HG03442 (cell line): ENCODE measurements at regions not wholly inside any gene's neighbourhood (a gene's known extent, or its start where the extent isn't known, plus 50 kb on each side); places are given as distances from the start of the nearest gene placed in this dataset.

Source experiments
- ATAC-seq: cut with Tn5 transposase; IDR thresholded peaks from one replicate; pipeline ENCODE4 v1.9.1; 2021; ENCODE audit warnings: mild to moderate bottlenecking, moderate library complexity; ENCODE audit not compliant: unreplicated experiment

- no peak for ATAC-seq
Measured at GRCh38 chr10:131646551-131647525, 254.0 kb upstream of the PPP2R2D start.

DNA sequence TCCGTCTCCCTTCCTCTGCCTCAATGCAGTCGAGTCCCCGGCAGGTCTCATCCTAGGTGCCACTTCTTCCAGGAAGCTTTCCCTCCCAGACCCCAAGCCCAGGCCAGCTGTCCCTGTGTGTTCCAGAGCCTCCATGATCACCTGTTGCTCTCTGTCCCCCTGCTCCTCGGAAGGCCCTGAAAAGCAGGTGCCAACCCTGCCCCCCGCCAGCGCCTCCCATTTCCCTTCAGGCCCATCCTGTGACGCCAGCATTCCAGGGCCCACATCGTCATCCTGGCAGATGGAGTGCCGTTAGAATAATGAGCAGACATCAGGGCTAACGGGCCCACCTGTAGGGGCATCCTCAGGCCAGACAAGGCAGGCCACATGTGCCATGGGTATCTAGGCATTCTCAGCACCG, 253.0 kb upstream of the PPP2R2D start:
- no peak for ATAC-seq

DNA sequence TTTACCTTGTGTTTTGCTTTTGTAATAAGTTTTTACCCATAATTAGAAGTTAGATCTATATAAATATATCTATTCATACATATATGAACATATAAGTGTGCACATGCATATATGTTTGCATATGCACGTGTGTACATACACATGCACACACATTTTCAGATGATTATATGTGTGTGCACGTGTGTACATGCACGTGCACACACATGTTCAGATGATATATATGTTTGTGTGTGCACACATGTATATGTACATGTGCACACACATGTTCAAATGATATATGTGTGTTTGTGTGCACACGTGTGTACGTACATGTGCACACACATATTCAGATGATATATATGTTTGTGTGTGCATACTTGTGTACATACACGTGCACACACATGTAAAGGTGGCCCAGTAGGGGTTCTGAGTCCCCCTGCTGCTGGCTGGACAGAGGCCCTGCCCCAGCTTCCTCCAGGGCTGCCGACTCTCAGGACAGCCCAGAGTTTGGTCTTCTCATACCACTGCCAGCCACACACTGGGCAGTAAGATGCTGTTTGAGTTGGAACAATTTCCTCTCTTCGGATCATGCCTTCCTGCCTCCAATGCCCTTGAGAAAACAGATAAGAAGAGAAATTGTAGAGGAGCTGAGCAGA, 252.3 kb upstream of the PPP2R2D start:
- ATAC-seq: no peak

DNA sequence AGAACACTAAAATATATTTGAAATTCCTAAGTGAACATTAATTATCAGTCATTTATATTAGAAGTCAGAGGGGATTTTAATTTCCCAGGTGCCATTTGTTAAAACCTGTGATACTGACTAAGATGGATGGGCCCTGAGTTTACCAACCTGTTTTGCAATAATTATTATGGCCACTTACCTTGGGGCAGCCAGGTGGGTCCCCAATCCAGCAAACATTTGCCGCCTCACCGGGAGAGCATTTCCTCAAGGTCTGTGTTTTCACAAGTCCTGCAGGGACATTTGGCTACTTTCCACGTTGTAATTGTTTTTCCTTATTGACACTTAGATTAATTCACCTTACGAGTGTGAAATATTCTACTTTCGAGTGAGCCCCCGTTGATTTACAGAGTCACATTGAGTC, 251.2 kb upstream of the PPP2R2D start:
- no peak for ATAC-seq

GRCh38 chr10:131650169-131650705, 250.6 kb upstream of the PPP2R2D start:
- ATAC-seq: no peak

GRCh38 chr10:131650771-131651673, 249.8 kb upstream of the PPP2R2D start:
- no peak for ATAC-seq

DNA sequence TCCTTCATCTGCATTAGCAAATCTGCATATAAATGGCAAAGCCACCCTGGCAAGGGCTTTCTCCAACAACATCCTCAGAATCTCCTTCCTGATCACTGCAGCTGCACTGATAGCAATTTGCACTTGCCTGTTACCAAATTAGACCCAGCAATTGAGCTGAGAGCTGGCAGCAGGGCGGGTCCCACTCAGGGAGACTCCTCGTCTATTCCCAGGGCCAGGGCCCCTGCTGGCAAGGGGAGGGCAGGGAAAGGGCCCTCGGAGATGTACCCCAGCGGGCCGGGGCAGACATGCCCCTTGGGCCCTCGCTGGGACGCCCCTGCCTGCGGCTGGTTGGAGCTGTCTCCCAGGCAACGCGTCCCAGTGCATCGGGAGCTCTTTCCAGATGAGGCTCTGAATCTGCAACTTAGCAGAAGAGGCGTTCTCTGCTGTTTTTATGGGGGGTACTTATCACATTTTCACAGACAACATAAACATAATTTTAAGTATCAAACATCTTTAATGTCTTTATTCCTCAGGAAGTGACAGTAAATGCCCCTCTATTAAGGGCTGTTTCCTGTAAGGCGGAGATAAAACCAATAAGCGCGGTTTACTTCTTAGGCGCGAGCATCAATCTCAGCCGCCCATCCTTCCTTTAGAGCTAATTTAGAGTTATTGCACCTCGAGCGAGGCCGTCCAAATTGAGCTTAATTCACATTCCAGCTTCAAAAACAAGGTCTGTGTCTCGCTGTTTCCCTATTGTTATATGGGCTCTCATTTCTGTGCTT, 249.0 kb upstream of the PPP2R2D start:
- no peak for ATAC-seq

DNA sequence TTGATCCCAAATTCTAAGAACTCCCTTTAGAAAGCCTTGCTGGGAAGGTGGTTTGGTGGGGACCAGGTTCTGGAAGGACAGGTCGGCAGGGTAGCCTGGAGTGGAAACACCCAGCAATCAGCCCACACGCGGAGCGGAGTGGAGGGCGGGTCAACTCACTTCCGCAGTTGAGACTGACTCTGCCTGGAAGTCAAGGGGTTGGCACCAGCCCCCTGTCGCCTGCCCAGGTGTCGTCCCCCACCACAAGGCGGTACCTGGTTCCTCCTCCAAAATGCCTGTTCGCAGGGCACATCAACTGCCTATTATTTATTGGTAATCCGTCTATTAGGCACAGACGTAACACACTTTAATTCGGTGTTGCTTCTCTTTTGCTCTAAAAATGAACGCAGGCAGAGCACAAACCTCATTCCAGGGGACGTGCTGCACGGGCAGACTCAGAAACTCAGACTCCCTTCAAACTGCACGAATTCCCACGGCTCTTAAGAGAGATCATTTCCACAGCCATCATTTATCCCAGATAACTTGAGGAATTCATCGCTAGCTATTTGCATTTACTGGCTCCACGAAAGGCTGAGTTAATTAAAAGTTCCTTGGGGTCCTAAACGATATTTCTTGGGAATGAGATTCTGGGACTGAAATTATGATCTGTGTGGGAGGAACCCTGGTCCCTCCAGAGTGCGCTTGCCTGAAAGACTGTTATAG, 248.2 kb upstream of the PPP2R2D start:
- ATAC-seq: no peak

GRCh38 chr10:131653140-131653539, 247.7 kb upstream of the PPP2R2D start:
- no peak for ATAC-seq

GRCh38 chr10:131653554-131654470, 247.0 kb upstream of the PPP2R2D start:
- no peak for ATAC-seq

DNA sequence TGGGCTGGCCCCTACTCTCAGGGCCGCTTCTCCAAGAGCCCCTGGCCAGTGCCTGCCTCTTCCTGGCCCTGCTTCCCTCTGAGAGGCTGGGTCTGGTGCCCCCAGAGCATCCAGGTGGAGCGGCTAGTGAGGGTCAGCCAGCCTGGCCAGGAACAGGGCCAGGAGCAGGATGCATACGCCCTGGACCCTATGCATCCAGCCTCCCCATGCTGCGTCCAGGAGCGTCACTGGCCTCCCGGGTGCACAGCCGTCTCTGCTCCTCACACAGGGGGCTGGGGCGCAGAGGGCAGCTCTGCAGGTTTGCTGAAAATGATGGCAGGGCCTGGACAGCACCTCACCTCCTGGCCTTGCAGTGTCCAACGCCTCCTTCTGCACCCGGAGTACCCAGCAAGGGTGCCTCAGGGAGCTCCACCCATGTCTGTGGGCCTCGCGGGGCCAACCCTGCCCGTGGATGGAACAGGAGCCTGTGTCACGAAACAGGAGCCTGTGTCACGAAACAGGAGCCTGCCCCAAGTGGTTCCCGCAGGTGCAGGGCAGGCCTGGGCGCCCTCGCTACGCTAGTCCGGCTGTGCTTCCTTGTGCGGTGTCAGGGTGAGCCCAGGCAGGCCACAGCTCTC, 246.2 kb upstream of the PPP2R2D start:
- ATAC-seq: no peak

DNA sequence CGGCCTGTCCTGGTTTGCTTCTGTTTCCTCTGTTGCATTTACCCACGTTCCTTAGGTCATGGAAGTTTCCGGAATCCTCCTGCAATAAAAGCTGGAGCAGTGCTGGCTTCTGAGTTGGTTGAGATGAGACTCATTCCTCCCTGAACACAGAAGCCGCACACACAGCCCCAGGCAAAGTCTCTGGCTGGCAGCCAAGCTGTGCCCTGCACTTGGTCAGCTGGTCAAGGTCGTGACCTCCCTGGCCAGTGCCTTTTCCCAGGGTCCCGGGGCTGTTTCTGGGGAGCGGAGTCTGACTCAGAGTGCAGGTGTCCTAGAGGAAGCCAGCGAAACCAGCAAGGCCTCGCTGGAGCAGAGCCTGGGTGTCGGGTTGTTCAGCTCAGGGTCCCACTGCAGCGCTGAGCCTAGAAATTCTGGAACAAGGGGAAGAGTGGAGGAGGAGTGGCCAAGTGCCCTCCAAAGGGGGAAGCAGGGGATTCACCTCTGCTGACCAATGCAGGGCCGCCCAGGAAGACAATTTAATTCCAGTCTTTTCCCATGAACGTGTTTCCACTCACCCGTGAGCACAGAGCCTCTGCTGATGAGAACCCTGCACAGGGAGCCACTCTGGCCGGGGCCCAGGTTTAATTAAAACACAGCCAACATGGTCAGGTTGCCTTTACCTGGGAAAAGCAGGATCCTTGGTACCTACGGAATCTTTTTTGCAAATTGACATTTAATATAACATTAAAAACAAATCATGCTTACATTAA, 245.5 kb upstream of the PPP2R2D start:
- no peak for ATAC-seq

- ATAC-seq: no peak
Measured at GRCh38 chr10:131656009-131656408, 244.8 kb upstream of the PPP2R2D start.

- ATAC-seq: no peak
Measured at GRCh38 chr10:131656431-131656841, 244.4 kb upstream of the PPP2R2D start.

DNA sequence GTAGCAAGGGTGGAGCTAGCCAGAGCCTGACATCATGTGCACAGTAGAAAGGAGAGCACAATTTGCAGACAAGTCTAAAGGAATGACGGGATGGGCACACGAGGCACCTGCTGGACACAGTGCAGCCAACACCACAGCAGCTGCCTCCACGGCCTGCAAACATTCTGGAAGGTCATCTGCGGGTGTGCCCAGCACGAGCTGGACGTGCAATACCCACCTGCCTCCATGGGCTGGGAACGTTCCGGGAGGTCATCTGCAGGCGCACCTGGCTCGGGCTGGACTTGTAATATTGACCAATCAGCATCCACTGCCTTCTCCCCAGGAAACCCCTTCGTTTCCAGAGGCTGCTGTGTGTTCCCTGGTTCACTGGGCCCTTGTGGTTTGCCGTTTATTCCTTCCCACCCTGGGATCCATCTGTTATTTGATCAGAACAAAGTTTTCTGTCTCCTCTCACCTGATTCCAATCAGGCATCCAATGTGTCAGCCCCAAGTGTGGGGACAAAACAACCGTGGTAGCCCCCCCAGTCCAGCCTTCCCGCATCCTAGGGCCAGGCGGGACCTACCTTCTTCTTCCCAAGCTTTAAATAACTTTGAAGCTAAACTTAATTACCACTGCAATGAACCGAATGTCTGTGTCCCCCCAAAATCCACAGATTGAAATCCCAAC, 243.4 kb upstream of the PPP2R2D start:
- ATAC-seq: no peak

- ATAC-seq: no peak
Measured at GRCh38 chr10:131657985-131658330, 242.8 kb upstream of the PPP2R2D start.
